Neural progenitor cell (in vitro differentiated cells): ENCODE measurements at regions not wholly inside any gene's neighbourhood (a gene's known extent, or its start where the extent isn't known, plus 50 kb on each side); places are given as distances from the start of the nearest gene placed in this dataset.
"Not testable (repeated sequence)": the region's sequence is repeated elsewhere in the genome, so short reads cannot be mapped to it uniquely, and the experiment has no call there.

Experiments used
- DNase-seq: peaks from one replicate; pipeline ENCODE4 v3.0.0-alpha.2; 2016; ENCODE audit warnings: low spot score
- H2AFZ ChIP-seq: fragments of 200-600 bp; sonication (generic); replicated peaks from 2 replicates; pipeline ENCODE4 v1.6.1; 2016; ENCODE audit warnings: antibody characterized with exemption
- H3F3A ChIP-seq: fragments of 200-600 bp; sonication (generic); 2 replicates; pipeline ENCODE4 v1.6.1; 2016; ENCODE audit warnings: antibody characterized with exemption, low read depth
- H3K27ac ChIP-seq: fragments of 200-600 bp; sonication (generic); 2 replicates; pipeline ENCODE4 v1.5.1; 2016; ENCODE audit warnings: mild to moderate bottlenecking
- H3K27me3 ChIP-seq: fragments of 200-600 bp; sonication (generic); 2 replicates; pipeline ENCODE4 v1.6.1; 2016; ENCODE audit warnings: mild to moderate bottlenecking, moderate library complexity
- H3K36me3 ChIP-seq: fragments of 200-600 bp; sonication (generic); 2 replicates; pipeline ENCODE4 v1.5.1; 2016
- H3K4me1 ChIP-seq: fragments of 200-600 bp; sonication (generic); 2 replicates; pipeline ENCODE4 v1.6.1; 2016; ENCODE audit warnings: mixed run types
- H3K4me2 ChIP-seq: fragments of 200-600 bp; sonication (generic); 2 replicates; pipeline ENCODE4 v1.6.1; 2016
- H3K4me3 ChIP-seq: fragments of 200-600 bp; sonication (generic); 2 replicates; pipeline ENCODE4 v1.5.1; 2016
- H3K79me2 ChIP-seq: fragments of 200-600 bp; sonication (generic); 2 replicates; pipeline ENCODE4 v1.6.1; 2016; ENCODE audit warnings: low read depth
- H3K9ac ChIP-seq: fragments of 200-600 bp; sonication (generic); 2 replicates; pipeline ENCODE4 v1.6.1; 2016
- H3K9me3 ChIP-seq: fragments of 200-600 bp; sonication (generic); 2 replicates; pipeline ENCODE4 v1.5.1; 2016; ENCODE audit warnings: low read depth
- H4K20me1 ChIP-seq: fragments of 200-600 bp; sonication (generic); 2 replicates; pipeline ENCODE4 v1.6.1; 2016; ENCODE audit warnings: low read depth
- H3K27ac Mint-ChIP-seq: 3 replicates; pipeline ENCODE4 v1.8.0; 2021; ENCODE audit warnings: mixed read lengths
- H3K27me3 Mint-ChIP-seq: 2 replicates; pipeline ENCODE4 v1.8.0; 2022; ENCODE audit warnings: low read depth, mild to moderate bottlenecking, inconsistent platforms, moderate library complexity, mixed read lengths; ENCODE audit not compliant: insufficient read depth
- H3K36me3 Mint-ChIP-seq: 3 replicates; pipeline ENCODE4 v1.8.0; 2021; ENCODE audit warnings: mixed read lengths
- H3K4me1 Mint-ChIP-seq: 3 replicates; pipeline ENCODE4 v1.8.0; 2021; ENCODE audit warnings: mixed read lengths
- H3K4me3 Mint-ChIP-seq: 3 replicates; pipeline ENCODE4 v1.8.0; 2021; ENCODE audit warnings: mild to moderate bottlenecking, moderate library complexity, mixed read lengths
- H3K9me3 Mint-ChIP-seq: 3 replicates; pipeline ENCODE4 v1.8.0; 2020; ENCODE audit warnings: mixed read lengths
- EZH2 ChIP-seq: fragments of 200-600 bp; sonication (generic); IDR thresholded peaks from 2 replicates; pipeline ENCODE4 v1.6.1; 2017; ENCODE audit warnings: antibody characterized with exemption, mild to moderate bottlenecking, moderate library complexity
- EZH2phosphoT487 ChIP-seq: fragments of 200-600 bp; sonication (generic); IDR thresholded peaks from 2 replicates; pipeline ENCODE4 v1.6.1; 2017; ENCODE audit warnings: antibody characterized with exemption
- TF ChIP-seq, protein P1 (sequence below): fragments of 200-600 bp; sonication (generic); IDR thresholded peaks from 2 replicates; pipeline ENCODE4 v1.5.1; 2017; ENCODE audit warnings: antibody characterized with exemption, mild to moderate bottlenecking

GRCh38 chr9:89853931-89854330 is 249.1 kb downstream of the GADD45G start:
- Mint-ChIP-seq H3K36me3 (no peaks in the 10 kb centered on the region), H3K9me3 (peaks cover 15% of the 10 kb centered on the region), H3K4me1 (peaks cover 2% of the 10 kb centered on the region), H3K27me3 (peaks cover 5% of the 10 kb centered on the region), H3K4me3 (no peak overlapping the region), H3K27ac (no peak overlapping the region)
- TF ChIP-seq EZH2: no peak
- no peak for TF ChIP-seq EZH2phosphoT487
- TF ChIP-seq, protein P1, sequence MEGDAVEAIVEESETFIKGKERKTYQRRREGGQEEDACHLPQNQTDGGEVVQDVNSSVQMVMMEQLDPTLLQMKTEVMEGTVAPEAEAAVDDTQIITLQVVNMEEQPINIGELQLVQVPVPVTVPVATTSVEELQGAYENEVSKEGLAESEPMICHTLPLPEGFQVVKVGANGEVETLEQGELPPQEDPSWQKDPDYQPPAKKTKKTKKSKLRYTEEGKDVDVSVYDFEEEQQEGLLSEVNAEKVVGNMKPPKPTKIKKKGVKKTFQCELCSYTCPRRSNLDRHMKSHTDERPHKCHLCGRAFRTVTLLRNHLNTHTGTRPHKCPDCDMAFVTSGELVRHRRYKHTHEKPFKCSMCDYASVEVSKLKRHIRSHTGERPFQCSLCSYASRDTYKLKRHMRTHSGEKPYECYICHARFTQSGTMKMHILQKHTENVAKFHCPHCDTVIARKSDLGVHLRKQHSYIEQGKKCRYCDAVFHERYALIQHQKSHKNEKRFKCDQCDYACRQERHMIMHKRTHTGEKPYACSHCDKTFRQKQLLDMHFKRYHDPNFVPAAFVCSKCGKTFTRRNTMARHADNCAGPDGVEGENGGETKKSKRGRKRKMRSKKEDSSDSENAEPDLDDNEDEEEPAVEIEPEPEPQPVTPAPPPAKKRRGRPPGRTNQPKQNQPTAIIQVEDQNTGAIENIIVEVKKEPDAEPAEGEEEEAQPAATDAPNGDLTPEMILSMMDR: no peak
- Histone ChIP-seq H4K20me1 (no peaks in the 10 kb centered on the region), H3K4me3 (no peak overlapping the region), H3K36me3 (no peaks in the 10 kb centered on the region), H3K4me1 (no peaks in the 10 kb centered on the region), H3K79me2 (no peaks in the 10 kb centered on the region), H3K27me3 (no peaks in the 10 kb centered on the region), H2AFZ (no peak overlapping the region), H3F3A (no peaks in the 10 kb centered on the region), H3K9me3 (no peaks in the 10 kb centered on the region), H3K4me2 (no peak overlapping the region), H3K27ac (no peak overlapping the region), H3K9ac (no peak overlapping the region)
- DNase-seq: no peak

DNA sequence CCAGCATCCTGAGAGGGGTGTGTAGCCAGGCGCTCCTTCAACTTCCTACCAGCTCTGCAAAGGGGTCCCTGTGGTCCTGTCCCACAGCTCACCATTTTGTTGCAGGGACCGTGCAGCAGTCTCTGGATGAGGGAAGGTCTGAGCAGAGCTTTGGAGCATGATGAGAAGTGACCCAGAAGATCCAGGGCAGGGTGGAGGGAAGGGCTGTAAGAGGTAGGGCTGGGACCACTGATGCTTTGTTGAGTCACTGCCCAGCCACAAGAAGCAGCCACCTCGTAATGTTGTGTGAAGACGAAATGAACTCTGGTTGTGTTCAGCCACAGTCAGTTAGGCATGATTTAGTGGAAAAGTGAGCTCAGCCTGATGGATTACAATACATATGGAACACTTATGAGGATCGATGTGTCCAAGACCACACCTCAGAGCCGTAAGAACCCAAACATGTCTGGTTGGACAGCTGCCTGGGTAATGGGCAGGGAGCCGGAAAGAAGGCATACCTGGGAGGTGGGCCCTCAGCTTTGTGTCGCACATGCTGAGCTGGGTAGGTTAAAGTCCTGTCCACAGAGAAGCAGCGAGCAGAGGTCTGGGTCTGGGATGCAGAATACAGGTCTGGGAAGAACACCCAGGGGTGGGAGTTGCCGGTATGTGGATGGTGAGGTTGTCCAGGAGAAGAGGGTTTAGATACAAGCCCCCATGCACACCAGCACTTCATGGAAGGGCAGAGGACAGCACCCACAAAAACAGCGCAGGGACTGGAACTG is 250.1 kb downstream of the GADD45G start:
- Histone ChIP-seq H3K9me3 (no peaks in the 10 kb centered on the region), H4K20me1 (no peaks in the 10 kb centered on the region), H3K27ac (no peak overlapping the region), H3K4me2 (no peak overlapping the region), H3K9ac (no peak overlapping the region), H3K4me1 (no peaks in the 10 kb centered on the region), H3F3A (no peaks in the 10 kb centered on the region), H3K27me3 (no peaks in the 10 kb centered on the region), H3K79me2 (no peaks in the 10 kb centered on the region), H3K4me3 (no peak overlapping the region), H2AFZ (no peak overlapping the region), H3K36me3 (no peaks in the 10 kb centered on the region)
- peaks cover 15% of the 10 kb centered on the region for H3K9me3 Mint-ChIP-seq
- no peak for DNase-seq
- H3K4me3 Mint-ChIP-seq: no peak overlapping the region
- no peak for TF ChIP-seq EZH2
- TF ChIP-seq, protein P1: no peak
- TF ChIP-seq EZH2phosphoT487: no peak
- H3K27me3 Mint-ChIP-seq: peaks cover 5% of the 10 kb centered on the region
- H3K36me3 Mint-ChIP-seq: no peaks in the 10 kb centered on the region
- peaks cover 2% of the 10 kb centered on the region for H3K4me1 Mint-ChIP-seq
- no peak overlapping the region for H3K27ac Mint-ChIP-seq

DNA sequence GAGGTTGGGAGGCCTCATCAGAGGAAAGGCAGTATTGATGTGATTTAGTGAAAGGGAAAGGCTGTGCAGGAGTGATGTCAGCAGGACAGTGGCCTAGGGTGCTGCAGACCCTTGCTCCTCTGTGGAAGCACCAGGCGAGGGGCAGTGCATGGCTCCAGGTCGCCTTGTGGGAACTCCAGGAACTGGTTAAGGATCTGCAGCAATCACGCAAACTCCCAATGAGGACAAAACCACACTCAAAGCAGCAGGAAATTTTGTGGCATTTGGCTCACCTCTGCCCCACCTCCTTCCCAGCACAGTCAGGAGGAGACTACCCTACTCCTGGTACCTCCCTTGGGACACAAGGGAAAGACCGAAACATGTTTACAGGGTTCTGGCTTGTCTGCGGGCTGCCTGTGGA is 251.5 kb downstream of the GADD45G start:
- not testable (repeated sequence) for H2AFZ ChIP-seq, H3F3A ChIP-seq, H3K4me1 ChIP-seq, H3K27me3 Mint-ChIP-seq, H3K36me3 ChIP-seq, H3K27me3 ChIP-seq, H3K27ac Mint-ChIP-seq, H3K4me1 Mint-ChIP-seq, H4K20me1 ChIP-seq, H3K36me3 Mint-ChIP-seq, H3K4me2 ChIP-seq, H3K4me3 Mint-ChIP-seq, H3K27ac ChIP-seq, H3K9ac ChIP-seq, H3K79me2 ChIP-seq, H3K4me3 ChIP-seq, H3K9me3 ChIP-seq, DNase-seq
- peaks cover 15% of the 10 kb centered on the region for H3K9me3 Mint-ChIP-seq

- not testable (repeated sequence) for H3F3A ChIP-seq, H3K27ac Mint-ChIP-seq
Observed at GRCh38 chr9:89856950-89857349, 252.1 kb downstream of the GADD45G start.

GRCh38 chr9:89859842-89860241 is 255.0 kb downstream of the GADD45G start:
- not testable (repeated sequence) for H3K9ac ChIP-seq, H3K27ac Mint-ChIP-seq, H3K4me3 Mint-ChIP-seq, H3K36me3 Mint-ChIP-seq, H3K27me3 ChIP-seq, H3K4me2 ChIP-seq, H2AFZ ChIP-seq, H3K4me1 ChIP-seq, H4K20me1 ChIP-seq, H3K27me3 Mint-ChIP-seq, H3K79me2 ChIP-seq, H3K27ac ChIP-seq, H3K4me3 ChIP-seq, H3K36me3 ChIP-seq, H3K9me3 ChIP-seq, DNase-seq, H3F3A ChIP-seq
- Mint-ChIP-seq H3K4me1 (peaks cover 22% of the 10 kb centered on the region), H3K9me3 (peaks cover 15% of the 10 kb centered on the region)

More at GRCh38 chr9:89856950-89857349, 252.1 kb downstream of the GADD45G start:
- H4K20me1 ChIP-seq, H3K9me3 ChIP-seq, H3K4me1 Mint-ChIP-seq, H3K79me2 ChIP-seq, H2AFZ ChIP-seq, H3K4me1 ChIP-seq, H3K27me3 Mint-ChIP-seq, DNase-seq, H3K4me3 Mint-ChIP-seq, H3K4me3 ChIP-seq, H3K27ac ChIP-seq, H3K4me2 ChIP-seq, H3K36me3 Mint-ChIP-seq, H3K9ac ChIP-seq, H3K36me3 ChIP-seq, H3K27me3 ChIP-seq: not testable (repeated sequence)
- H3K9me3 Mint-ChIP-seq: peaks cover 15% of the 10 kb centered on the region

DNA sequence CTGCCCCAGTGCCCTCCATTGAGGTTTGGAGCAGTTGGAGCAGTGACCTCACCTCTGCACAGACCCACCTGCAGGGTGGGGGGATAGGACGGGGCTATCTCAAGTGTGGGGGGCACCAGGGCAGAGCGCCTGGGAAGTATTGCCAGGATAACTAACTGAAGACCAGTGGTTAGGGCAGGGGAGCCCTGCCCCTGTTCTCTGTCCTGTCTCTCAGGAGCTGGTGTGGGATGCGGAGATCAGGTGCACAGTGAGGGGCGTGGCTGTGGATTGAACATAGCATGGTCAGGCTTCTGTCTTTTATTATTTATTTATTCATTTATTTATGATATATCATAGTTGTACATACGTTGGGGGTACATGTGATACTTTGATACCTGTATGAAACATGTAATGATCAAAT is 256.6 kb downstream of the GADD45G start:
- H3K4me3 Mint-ChIP-seq, H3K27ac ChIP-seq, H3F3A ChIP-seq, H3K4me1 ChIP-seq, H2AFZ ChIP-seq, H4K20me1 ChIP-seq, H3K4me3 ChIP-seq, H3K27me3 ChIP-seq, H3K4me2 ChIP-seq, H3K36me3 ChIP-seq, H3K36me3 Mint-ChIP-seq, DNase-seq, H3K27me3 Mint-ChIP-seq, H3K9me3 ChIP-seq, H3K27ac Mint-ChIP-seq, H3K79me2 ChIP-seq, H3K9ac ChIP-seq: not testable (repeated sequence)
- Mint-ChIP-seq H3K9me3 (peaks cover 15% of the 10 kb centered on the region), H3K4me1 (peaks cover 22% of the 10 kb centered on the region)
